ENCODE measurements at regions not wholly inside any gene's neighbourhood (a gene's known extent, or its start where the extent isn't known, plus 50 kb on each side); places are given as distances from the start of the nearest gene placed in this dataset.

DNA sequence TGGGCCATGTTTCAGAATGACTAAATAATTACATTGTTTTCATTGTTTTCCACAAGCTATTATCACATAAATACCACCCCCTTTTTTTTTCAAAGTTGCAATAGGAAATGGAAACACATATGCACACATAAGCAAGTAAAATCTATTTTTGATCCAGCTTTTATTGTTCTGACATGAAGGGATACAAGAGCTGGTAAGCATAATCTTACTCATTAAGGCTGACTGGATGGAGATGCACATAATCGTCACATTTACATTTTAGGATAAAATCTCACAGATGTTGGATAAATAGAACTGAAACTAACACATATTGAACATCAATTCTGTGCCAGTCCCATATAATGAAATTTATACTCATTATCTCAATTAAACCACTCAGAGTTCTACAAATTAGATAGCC is 84.5 kb upstream of the CHRM2 start:
- intact Hi-C loops (cut with micrococcal nuclease; ENCODE audit: unreplicated experiment) = no loop called here
- TF ChIP-seq, protein P1, sequence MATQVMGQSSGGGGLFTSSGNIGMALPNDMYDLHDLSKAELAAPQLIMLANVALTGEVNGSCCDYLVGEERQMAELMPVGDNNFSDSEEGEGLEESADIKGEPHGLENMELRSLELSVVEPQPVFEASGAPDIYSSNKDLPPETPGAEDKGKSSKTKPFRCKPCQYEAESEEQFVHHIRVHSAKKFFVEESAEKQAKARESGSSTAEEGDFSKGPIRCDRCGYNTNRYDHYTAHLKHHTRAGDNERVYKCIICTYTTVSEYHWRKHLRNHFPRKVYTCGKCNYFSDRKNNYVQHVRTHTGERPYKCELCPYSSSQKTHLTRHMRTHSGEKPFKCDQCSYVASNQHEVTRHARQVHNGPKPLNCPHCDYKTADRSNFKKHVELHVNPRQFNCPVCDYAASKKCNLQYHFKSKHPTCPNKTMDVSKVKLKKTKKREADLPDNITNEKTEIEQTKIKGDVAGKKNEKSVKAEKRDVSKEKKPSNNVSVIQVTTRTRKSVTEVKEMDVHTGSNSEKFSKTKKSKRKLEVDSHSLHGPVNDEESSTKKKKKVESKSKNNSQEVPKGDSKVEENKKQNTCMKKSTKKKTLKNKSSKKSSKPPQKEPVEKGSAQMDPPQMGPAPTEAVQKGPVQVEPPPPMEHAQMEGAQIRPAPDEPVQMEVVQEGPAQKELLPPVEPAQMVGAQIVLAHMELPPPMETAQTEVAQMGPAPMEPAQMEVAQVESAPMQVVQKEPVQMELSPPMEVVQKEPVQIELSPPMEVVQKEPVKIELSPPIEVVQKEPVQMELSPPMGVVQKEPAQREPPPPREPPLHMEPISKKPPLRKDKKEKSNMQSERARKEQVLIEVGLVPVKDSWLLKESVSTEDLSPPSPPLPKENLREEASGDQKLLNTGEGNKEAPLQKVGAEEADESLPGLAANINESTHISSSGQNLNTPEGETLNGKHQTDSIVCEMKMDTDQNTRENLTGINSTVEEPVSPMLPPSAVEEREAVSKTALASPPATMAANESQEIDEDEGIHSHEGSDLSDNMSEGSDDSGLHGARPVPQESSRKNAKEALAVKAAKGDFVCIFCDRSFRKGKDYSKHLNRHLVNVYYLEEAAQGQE (IDR thresholded peaks at IDR 0.05; ENCODE audit: insufficient read depth in 1 of 2, low read depth in 2 of 2, low read length in 1 of 2) = no peak
- TF ChIP-seq, protein P2, sequence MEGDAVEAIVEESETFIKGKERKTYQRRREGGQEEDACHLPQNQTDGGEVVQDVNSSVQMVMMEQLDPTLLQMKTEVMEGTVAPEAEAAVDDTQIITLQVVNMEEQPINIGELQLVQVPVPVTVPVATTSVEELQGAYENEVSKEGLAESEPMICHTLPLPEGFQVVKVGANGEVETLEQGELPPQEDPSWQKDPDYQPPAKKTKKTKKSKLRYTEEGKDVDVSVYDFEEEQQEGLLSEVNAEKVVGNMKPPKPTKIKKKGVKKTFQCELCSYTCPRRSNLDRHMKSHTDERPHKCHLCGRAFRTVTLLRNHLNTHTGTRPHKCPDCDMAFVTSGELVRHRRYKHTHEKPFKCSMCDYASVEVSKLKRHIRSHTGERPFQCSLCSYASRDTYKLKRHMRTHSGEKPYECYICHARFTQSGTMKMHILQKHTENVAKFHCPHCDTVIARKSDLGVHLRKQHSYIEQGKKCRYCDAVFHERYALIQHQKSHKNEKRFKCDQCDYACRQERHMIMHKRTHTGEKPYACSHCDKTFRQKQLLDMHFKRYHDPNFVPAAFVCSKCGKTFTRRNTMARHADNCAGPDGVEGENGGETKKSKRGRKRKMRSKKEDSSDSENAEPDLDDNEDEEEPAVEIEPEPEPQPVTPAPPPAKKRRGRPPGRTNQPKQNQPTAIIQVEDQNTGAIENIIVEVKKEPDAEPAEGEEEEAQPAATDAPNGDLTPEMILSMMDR (IDR thresholded peaks at IDR 0.05) = no peak
- no peaks in the 10 kb centered on the region for H3K4me1 ChIP-seq (ENCODE audit: control insufficient read depth, insufficient read depth, low read length)
- no TSS peak for BruUV-seq (replicated peaks)
- H3K9me3 ChIP-seq (ENCODE audit: control insufficient read depth, insufficient read depth, low read depth, low read length) = no peaks in the 10 kb centered on the region
- no peak overlapping the region for H3K27ac ChIP-seq (ENCODE audit: low read length)
- CTCF ChIA-PET = no interaction called here
- POLR2A ChIA-PET = no interaction called here
- H3K27me3 ChIP-seq (ENCODE audit: control insufficient read depth, insufficient read depth, low read length) = no peaks in the 10 kb centered on the region
- DNase-seq (ENCODE audit: low read depth, low spot score) = no peak
- H3K36me3 ChIP-seq (ENCODE audit: control insufficient read depth, insufficient read depth, low read length) = no peaks in the 10 kb centered on the region
- in situ Hi-C loops (cut with HindIII; ENCODE audit: low pct_unique_long_range_greater_than_20kb, low sequenced_read_pairs) = no loop called here
- H3K4me3 ChIP-seq (ENCODE audit: low read depth in 2 of 2, low read length in 2 of 2) = no peak overlapping the region
- ATAC-seq = no peak

DNA sequence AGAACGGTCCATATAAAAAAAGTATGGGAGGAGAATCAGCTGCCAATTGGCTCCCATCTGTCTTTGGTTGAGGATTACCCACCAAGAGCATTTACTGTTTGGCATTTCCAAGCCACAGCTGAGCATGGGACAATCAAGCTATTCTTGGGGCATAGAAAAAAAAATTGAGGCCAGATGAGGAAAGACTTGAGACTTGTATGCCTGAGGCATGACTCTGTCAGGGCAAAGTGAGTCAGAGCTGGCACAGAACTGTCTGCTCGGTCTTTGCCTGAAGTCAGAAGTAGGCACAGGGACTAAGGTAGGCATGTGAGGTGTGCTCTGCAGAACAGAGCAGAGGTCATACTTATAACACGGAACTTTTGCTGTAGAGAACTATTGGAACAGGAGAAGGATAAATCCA is 126.5 kb upstream of the CHRM2 start:
- no peak for DNase-seq (ENCODE audit: low read depth, low spot score)

More for the DNA sequence above, 126.5 kb upstream of the CHRM2 start:
- Histone ChIP-seq H3K9me3 (ENCODE audit: control insufficient read depth, insufficient read depth, low read depth, low read length) (no peaks in the 10 kb centered on the region), H3K27me3 (ENCODE audit: control insufficient read depth, insufficient read depth, low read length) (no peaks in the 10 kb centered on the region), H3K36me3 (ENCODE audit: control insufficient read depth, insufficient read depth, low read length) (no peaks in the 10 kb centered on the region), H3K4me1 (ENCODE audit: control insufficient read depth, insufficient read depth, low read length) (no peaks in the 10 kb centered on the region), H3K4me3 (ENCODE audit: low read depth in 2 of 2, low read length in 2 of 2) (no peak overlapping the region), H3K27ac (ENCODE audit: low read length) (no peak overlapping the region)
- POLR2A ChIA-PET = no interaction called here
- CTCF ChIA-PET = no interaction called here
- ATAC-seq = no peak
- no TSS peak for BruUV-seq (replicated peaks)
- in situ Hi-C loops (cut with HindIII; ENCODE audit: low pct_unique_long_range_greater_than_20kb, low sequenced_read_pairs) (no loop called here), intact Hi-C loops (cut with micrococcal nuclease; ENCODE audit: unreplicated experiment) (no loop called here)
- TF ChIP-seq TCF7L2 (IDR thresholded peaks at IDR 0.05; ENCODE audit: low read depth, low read length) (no peak), POLR2AphosphoS5 (IDR thresholded peaks at IDR 0.05; ENCODE audit: low read depth, low read length) (no peak), SIN3A (IDR thresholded peaks at IDR 0.05; ENCODE audit: borderline replicate concordance, insufficient read depth, low read depth, low read length) (no peak)
- TF ChIP-seq, protein P1 (IDR thresholded peaks at IDR 0.05; ENCODE audit: insufficient read depth in 1 of 2, low read depth in 2 of 2, low read length in 1 of 2) = no peak
- TF ChIP-seq, protein P2 (IDR thresholded peaks at IDR 0.05) = no peak

Measured in Panc1 (cell line).